ENCODE measurements at regions not wholly inside any gene's neighbourhood (a gene's known extent, or its start where the extent isn't known, plus 50 kb on each side); places are given as distances from the start of the nearest gene placed in this dataset.

GRCh38 chr22:23511627-23512347 is 68.3 kb downstream of the IGLL1 start:
- Histone ChIP-seq H2AFZ (ENCODE audit: low read depth) (no peak overlapping the region), H3K4me1 (ENCODE audit: low read depth, poor library complexity, severe bottlenecking) (no peaks in the 10 kb centered on the region), H3K27ac (no peak overlapping the region), H4K20me1 (ENCODE audit: insufficient read depth) (no peaks in the 10 kb centered on the region), H3K4me2 (no peak overlapping the region), H3K36me3 (ENCODE audit: insufficient read depth) (no peaks in the 10 kb centered on the region), H3K4me3 (IDR thresholded peaks at IDR 0.05; ENCODE audit: insufficient read depth, low read depth, low read length) (no peak overlapping the region), H3K79me2 (ENCODE audit: insufficient read depth, low read depth) (no peaks in the 10 kb centered on the region), H3K9ac (no peak overlapping the region), H3K27me3 (ENCODE audit: insufficient read depth, low read depth) (no peaks in the 10 kb centered on the region)
- TF ChIP-seq CTCF (conservative IDR thresholded peaks at IDR 0.05; ENCODE audit: low read depth, low read length), result no peak

- no peak overlapping the region for H2AFZ ChIP-seq (ENCODE audit: low read depth)
- no peaks in the 10 kb centered on the region for H3K36me3 ChIP-seq (ENCODE audit: insufficient read depth)
- no peaks in the 10 kb centered on the region for H3K27me3 ChIP-seq (ENCODE audit: insufficient read depth, low read depth)
- H3K27ac ChIP-seq, result no peak overlapping the region
- H3K4me1 ChIP-seq (ENCODE audit: low read depth, poor library complexity, severe bottlenecking), result no peaks in the 10 kb centered on the region
- H4K20me1 ChIP-seq (ENCODE audit: insufficient read depth), result no peaks in the 10 kb centered on the region
- no peak overlapping the region for H3K9ac ChIP-seq
- H3K4me2 ChIP-seq, result no peak overlapping the region
- no peak for TF ChIP-seq CTCF (conservative IDR thresholded peaks at IDR 0.05; ENCODE audit: low read depth, low read length)
- H3K4me3 ChIP-seq (IDR thresholded peaks at IDR 0.05; ENCODE audit: insufficient read depth, low read depth, low read length), result no peak overlapping the region
- H3K79me2 ChIP-seq (ENCODE audit: insufficient read depth, low read depth), result no peaks in the 10 kb centered on the region
Measured at GRCh38 chr22:23509571-23510302, 70.4 kb downstream of the IGLL1 start.

GRCh38 chr22:23504516-23504915 is 75.6 kb downstream of the IGLL1 start:
- Histone ChIP-seq H2AFZ (ENCODE audit: low read depth) (no peak overlapping the region), H3K9ac (no peak overlapping the region), H3K79me2 (ENCODE audit: insufficient read depth, low read depth) (no peaks in the 10 kb centered on the region), H3K4me3 (IDR thresholded peaks at IDR 0.05; ENCODE audit: insufficient read depth, low read depth, low read length) (no peak overlapping the region), H4K20me1 (ENCODE audit: insufficient read depth) (no peaks in the 10 kb centered on the region), H3K36me3 (ENCODE audit: insufficient read depth) (no peaks in the 10 kb centered on the region), H3K27ac (no peak overlapping the region), H3K4me2 (no peak overlapping the region), H3K4me1 (ENCODE audit: low read depth, poor library complexity, severe bottlenecking) (no peaks in the 10 kb centered on the region), H3K27me3 (ENCODE audit: insufficient read depth, low read depth) (no peaks in the 10 kb centered on the region)
- TF ChIP-seq CTCF (conservative IDR thresholded peaks at IDR 0.05; ENCODE audit: low read depth, low read length), result no peak

- H3K27me3 ChIP-seq (ENCODE audit: insufficient read depth, low read depth), result no peaks in the 10 kb centered on the region
- no peak overlapping the region for H3K9ac ChIP-seq
- no peak overlapping the region for H3K4me2 ChIP-seq
- no peaks in the 10 kb centered on the region for H4K20me1 ChIP-seq (ENCODE audit: insufficient read depth)
- H2AFZ ChIP-seq (ENCODE audit: low read depth), result no peak overlapping the region
- no peaks in the 10 kb centered on the region for H3K36me3 ChIP-seq (ENCODE audit: insufficient read depth)
- no peaks in the 10 kb centered on the region for H3K4me1 ChIP-seq (ENCODE audit: low read depth, poor library complexity, severe bottlenecking)
- no peaks in the 10 kb centered on the region for H3K79me2 ChIP-seq (ENCODE audit: insufficient read depth, low read depth)
- H3K27ac ChIP-seq, result no peak overlapping the region
- no peak for TF ChIP-seq CTCF (conservative IDR thresholded peaks at IDR 0.05; ENCODE audit: low read depth, low read length)
- no peak overlapping the region for H3K4me3 ChIP-seq (IDR thresholded peaks at IDR 0.05; ENCODE audit: insufficient read depth, low read depth, low read length)
Measured at GRCh38 chr22:23503736-23504440, 76.2 kb downstream of the IGLL1 start.
